Right forelimb (tissue), 1 donor: ENCODE measurements at regions not wholly inside any gene's neighbourhood (a gene's known extent, or its start where the extent isn't known, plus 50 kb on each side); places are given as distances from the start of the nearest gene placed in this dataset.

Experiments used
- DNase-seq: peaks from one replicate; pipeline ENCODE4 v3.0.0-alpha.2; 2018

GRCh38 chr15:88745065-88745464, 58.2 kb upstream of the ACAN start:
- DNase-seq, result no peak

GRCh38 chr15:88745696-88746095, 57.5 kb upstream of the ACAN start:
- DNase-seq, result no peak

GRCh38 chr15:88746451-88746850, 56.8 kb upstream of the ACAN start:
- DNase-seq, result no peak

GRCh38 chr15:88747111-88747510, 56.1 kb upstream of the ACAN start:
- DNase-seq, result no peak

- DNase-seq, result no peak
These were observed 55.6 kb upstream of the ACAN start for GRCh38 chr15:88747631-88748030.

GRCh38 chr15:88748081-88748480, 55.2 kb upstream of the ACAN start:
- DNase-seq, result no peak

- DNase-seq, result no peak
These were observed 54.6 kb upstream of the ACAN start for GRCh38 chr15:88748651-88749050.

- no peak for DNase-seq
These were observed 53.5 kb upstream of the ACAN start for GRCh38 chr15:88749699-88750098.

GRCh38 chr15:88752501-88752900, 50.7 kb upstream of the ACAN start:
- DNase-seq, result no peak

- no peak for DNase-seq
These were observed 50.3 kb upstream of the ACAN start for GRCh38 chr15:88752951-88753350.
